PC-9 (cell line): ENCODE measurements at regions not wholly inside any gene's neighbourhood (a gene's known extent, or its start where the extent isn't known, plus 50 kb on each side); places are given as distances from the start of the nearest gene placed in this dataset.

Experiments
- BruUV-seq: library from RNA; stranded (reverse); fragments of 400-500 nt; replicated peaks from 2 replicates; lab custom pipeline; 2021; lab: Mats Ljungman, UMichigan
- CTCF ChIA-PET: fragments of 300-600 bp; sonication (Branson Sonifier 250); formaldehyde crosslinking; loops from one replicate; lab custom pipeline; 2022; ENCODE audit warnings: antibody characterized with exemption; lab: Charles Lee
- POLR2A ChIA-PET: fragments of 300-600 bp; sonication (Branson Sonifier 250); formaldehyde crosslinking; loops from one replicate; lab custom pipeline; 2022; ENCODE audit warnings: antibody characterized with exemption; ENCODE audit not compliant: unreplicated experiment; lab: Charles Lee
- DNase-seq, 2 experiments: peaks; one replicate each; pipeline versions ENCODE4 v3.0.0 to v3.0.0-alpha.2; 2015 to 2022; ENCODE audit warnings: mixed read lengths in 1 of 2
- H2AFZ ChIP-seq: fragments of 200-600 bp; sonication (generic); 2 replicates; pipeline ENCODE4 v1.8.1; 2017; ENCODE audit warnings: antibody characterized with exemption
- H3F3A ChIP-seq: fragments of 200-600 bp; sonication (generic); 2 replicates; pipeline ENCODE4 v1.8.1; 2017; ENCODE audit warnings: antibody characterized with exemption, mild to moderate bottlenecking, low read depth; ENCODE audit not compliant: insufficient read depth
- H3K27ac ChIP-seq: fragments of 200-600 bp; sonication (generic); 2 replicates; pipeline ENCODE4 v1.6.1; 2016; ENCODE audit warnings: mixed run types
- H3K27me3 ChIP-seq: fragments of 200-600 bp; sonication (generic); 2 replicates; pipeline ENCODE4 v1.6.1; 2016; ENCODE audit warnings: low read depth, mixed run types; ENCODE audit not compliant: insufficient read depth
- H3K36me3 ChIP-seq: fragments of 200-600 bp; sonication (generic); 2 replicates; pipeline ENCODE4 v1.6.1; 2016; ENCODE audit warnings: low read depth, mixed run types
- H3K4me1 ChIP-seq: fragments of 200-600 bp; sonication (generic); replicated peaks from 2 replicates; pipeline ENCODE4 v1.6.1; 2016; ENCODE audit warnings: mixed run types; ENCODE audit not compliant: insufficient read depth
- H3K4me2 ChIP-seq: fragments of 200-600 bp; sonication (generic); 2 replicates; pipeline ENCODE4 v1.6.1; 2017; ENCODE audit warnings: mixed run types
- H3K4me3 ChIP-seq: fragments of 200-600 bp; sonication (generic); 2 replicates; pipeline ENCODE4 v1.6.1; 2016; ENCODE audit warnings: mixed run types
- H3K79me2 ChIP-seq: fragments of 200-600 bp; sonication (generic); 2 replicates; pipeline ENCODE4 v1.6.1; 2017; ENCODE audit warnings: low read depth, mixed run types
- H3K9me2 ChIP-seq: fragments of 200-600 bp; sonication (generic); 2 replicates; pipeline ENCODE4 v1.8.1; 2017; ENCODE audit warnings: mild to moderate bottlenecking; ENCODE audit not compliant: insufficient read depth
- H3K9me3 ChIP-seq: fragments of 200-600 bp; sonication (generic); 2 replicates; pipeline ENCODE4 v1.8.1; 2016; ENCODE audit warnings: low read depth; ENCODE audit not compliant: insufficient read depth
- H4K20me1 ChIP-seq: fragments of 200-600 bp; sonication (generic); 2 replicates; pipeline ENCODE4 v1.8.1; 2017; ENCODE audit not compliant: insufficient read depth
- CTCF ChIP-seq: fragments of 200-600 bp; sonication (generic); conservative IDR thresholded peaks from 2 replicates; pipeline ENCODE4 v1.6.1; 2017; ENCODE audit warnings: mixed run types, antibody characterized with exemption, mild to moderate bottlenecking, moderate library complexity
- EZH2 ChIP-seq: fragments of 200-600 bp; sonication (generic); IDR thresholded peaks from 2 replicates; pipeline ENCODE4 v1.8.0; 2017; ENCODE audit warnings: antibody characterized with exemption, low read depth
- intact Hi-C: fragments of 100-400 bp; cut with micrococcal nuclease; formaldehyde crosslinking; loops from one replicate; pipeline ENCODE4 v1.10.0; 2022; ENCODE audit not compliant: unreplicated experiment

- CTCF ChIA-PET, result no interaction called here
- Histone ChIP-seq H3K9me3 (peaks cover 6% of the 10 kb centered on the region), H3K79me2 (no peaks in the 10 kb centered on the region), H3F3A (peaks cover 28% of the 10 kb centered on the region), H3K4me3 (no peak overlapping the region), H2AFZ (no peak overlapping the region), H3K4me1 (peaks cover 23% of the 10 kb centered on the region), H3K36me3 (no peaks in the 10 kb centered on the region), H4K20me1 (no peaks in the 10 kb centered on the region), H3K9me2 (no peaks in the 10 kb centered on the region), H3K27me3 (no peaks in the 10 kb centered on the region), H3K4me2 (no peak overlapping the region), H3K27ac (no peak overlapping the region)
- intact Hi-C loops, result no loop called here
- POLR2A ChIA-PET, result no interaction called here
- no peak for TF ChIP-seq EZH2
- no peak for DNase-seq
- no TSS peak for BruUV-seq
Observed at GRCh38 chr20:58100731-58101356, 127.6 kb downstream of the ANKRD60 start.

GRCh38 chr20:58099956-58100730 is 128.3 kb downstream of the ANKRD60 start:
- Histone ChIP-seq H3K27me3 (no peaks in the 10 kb centered on the region), H3K4me1 (peaks cover 23% of the 10 kb centered on the region), H3K36me3 (no peaks in the 10 kb centered on the region), H3K9me3 (no peaks in the 10 kb centered on the region; the same call in 1 of the 2 replicates), H3F3A (peaks cover 28% of the 10 kb centered on the region), H2AFZ (no peak overlapping the region), H3K4me2 (no peak overlapping the region), H4K20me1 (no peaks in the 10 kb centered on the region), H3K9me2 (no peaks in the 10 kb centered on the region), H3K27ac (no peak overlapping the region), H3K4me3 (no peak overlapping the region), H3K79me2 (no peaks in the 10 kb centered on the region)
- ChIA-PET POLR2A (no interaction called here), CTCF (no interaction called here)
- DNase-seq, result no peak
- intact Hi-C loops, result no loop called here
- BruUV-seq, result no TSS peak
- TF ChIP-seq CTCF (no peak), EZH2 (no peak)

- Histone ChIP-seq H4K20me1 (no peaks in the 10 kb centered on the region), H3K79me2 (no peaks in the 10 kb centered on the region), H3K36me3 (no peaks in the 10 kb centered on the region), H2AFZ (no peak overlapping the region), H3K27ac (no peak overlapping the region), H3K9me3 (no peaks in the 10 kb centered on the region; the same call in 1 of the 2 replicates), H3K4me3 (no peak overlapping the region), H3K4me2 (no peak overlapping the region), H3K27me3 (no peaks in the 10 kb centered on the region), H3F3A (peaks cover 27% of the 10 kb centered on the region), H3K4me1 (peaks cover 23% of the 10 kb centered on the region), H3K9me2 (no peaks in the 10 kb centered on the region)
- TF ChIP-seq CTCF (no peak), EZH2 (no peak)
- CTCF ChIA-PET, result no interaction called here
- BruUV-seq, result no TSS peak
- DNase-seq, result no peak
- POLR2A ChIA-PET, result no interaction called here
- intact Hi-C loops, result no loop called here
Observed at GRCh38 chr20:58099291-58099935, 129.0 kb downstream of the ANKRD60 start.
